ENCODE measurements at regions not wholly inside any gene's neighbourhood (a gene's known extent, or its start where the extent isn't known, plus 50 kb on each side); places are given as distances from the start of the nearest gene placed in this dataset.

GRCh38 chr5:18018472-18018871 is 384.2 kb downstream of the TAF11L14 start:
- no peak for DNase-seq
- no peak overlapping the region for H3K27ac ChIP-seq (ENCODE audit: insufficient read depth in 1 of 2, low read depth in 1 of 2, low read length in 2 of 2, poor library complexity in 1 of 2, severe bottlenecking in 2 of 2)
- WGBS (ENCODE audit: insufficient coverage), result 92% methylated on average over 1 of the region's 2 CpGs

GRCh38 chr5:18023275-18023674 is 389.0 kb downstream of the TAF11L14 start:
- CTCF ChIA-PET, result interaction anchor here (0.8 to 1.6 kb wide), 2 partner anchors 22 to 807 kb away, joined by 3 to 4 read pairs; no protein-coding TSS in a partner anchor
- no peak overlapping the region for H3K27ac ChIP-seq (ENCODE audit: insufficient read depth in 1 of 2, low read depth in 1 of 2, low read length in 2 of 2, poor library complexity in 1 of 2, severe bottlenecking in 2 of 2)
- H3K4me3 ChIP-seq (ENCODE audit: control insufficient read depth in 1 of 7, extremely low read depth in 1 of 7, insufficient read depth in 4 of 7, low read depth in 2 of 7, low read length in 6 of 7), result no peak overlapping the region
- peak in 1 of 3 donors; percentile 17 for DNase-seq
- H3K4me1 ChIP-seq (ENCODE audit: control extremely low read depth in 1 of 4, control insufficient read depth in 4 of 4, insufficient read depth in 4 of 4, low read length in 3 of 4), result peaks cover 0 to 17% (median 13%) of the 10 kb centered on the region in 4 experiments
- no peaks in the 10 kb centered on the region for H3K27me3 ChIP-seq (replicated peaks in 2 of 5; ENCODE audit: control insufficient read depth in 4 of 5, insufficient read depth in 5 of 5, low read length in 4 of 5)
- no CpG with 5 or more reads among the region's 2 CpGs for WGBS (ENCODE audit: insufficient coverage)
- no peaks in the 10 kb centered on the region for H3K36me3 ChIP-seq (ENCODE audit: control insufficient read depth in 4 of 4, insufficient read depth in 4 of 4, low read length in 3 of 4)
- H3K9me3 ChIP-seq (ENCODE audit: control extremely low read depth in 1 of 5, control insufficient read depth in 4 of 5, insufficient read depth in 2 of 5, low read depth in 1 of 5, low read length in 4 of 5), result no peaks in the 10 kb centered on the region
- POLR2A ChIA-PET, result no interaction called here

More at GRCh38 chr5:18018472-18018871, 384.2 kb downstream of the TAF11L14 start:
- ChIA-PET CTCF (no interaction called here), POLR2A (no interaction called here)
- no peak overlapping the region for H3K4me3 ChIP-seq (ENCODE audit: control insufficient read depth in 1 of 7, extremely low read depth in 1 of 7, insufficient read depth in 4 of 7, low read depth in 2 of 7, low read length in 6 of 7)
- peaks cover 0 to 5% (median 3%) of the 10 kb centered on the region in 5 experiments for H3K9me3 ChIP-seq (ENCODE audit: control extremely low read depth in 1 of 5, control insufficient read depth in 4 of 5, insufficient read depth in 2 of 5, low read depth in 1 of 5, low read length in 4 of 5)
- no peaks in the 10 kb centered on the region for H3K36me3 ChIP-seq (ENCODE audit: control insufficient read depth in 4 of 4, insufficient read depth in 4 of 4, low read length in 3 of 4)
- H3K4me1 ChIP-seq (ENCODE audit: control extremely low read depth in 1 of 4, control insufficient read depth in 4 of 4, insufficient read depth in 4 of 4, low read length in 3 of 4), result peaks cover 0 to 5% (median 3%) of the 10 kb centered on the region in 4 experiments
- H3K27me3 ChIP-seq (replicated peaks in 2 of 5; ENCODE audit: control insufficient read depth in 4 of 5, insufficient read depth in 5 of 5, low read length in 4 of 5), result no peaks in the 10 kb centered on the region

- H3K27me3 ChIP-seq (replicated peaks in 2 of 5; ENCODE audit: control insufficient read depth in 4 of 5, insufficient read depth in 5 of 5, low read length in 4 of 5), result no peaks in the 10 kb centered on the region
- no CpG with 5 or more reads among the region's 2 CpGs for WGBS (ENCODE audit: insufficient coverage)
- H3K36me3 ChIP-seq (ENCODE audit: control insufficient read depth in 4 of 4, insufficient read depth in 4 of 4, low read length in 3 of 4), result no peaks in the 10 kb centered on the region
- ChIA-PET POLR2A (no interaction called here), CTCF (interaction anchor here (0.8 to 1.6 kb wide), 2 partner anchors 23 to 807 kb away, joined by 3 to 4 read pairs; no protein-coding TSS in a partner anchor)
- peak overlapping the region in 3 of 7 experiments; percentile 4 to 19 (median 17) for H3K4me3 ChIP-seq (ENCODE audit: control insufficient read depth in 1 of 7, extremely low read depth in 1 of 7, insufficient read depth in 4 of 7, low read depth in 2 of 7, low read length in 6 of 7)
- no peaks in the 10 kb centered on the region for H3K9me3 ChIP-seq (ENCODE audit: control extremely low read depth in 1 of 5, control insufficient read depth in 4 of 5, insufficient read depth in 2 of 5, low read depth in 1 of 5, low read length in 4 of 5)
- H3K4me1 ChIP-seq (ENCODE audit: control extremely low read depth in 1 of 4, control insufficient read depth in 4 of 4, insufficient read depth in 4 of 4, low read length in 3 of 4), result peaks cover 0 to 17% (median 13%) of the 10 kb centered on the region in 4 experiments
- peak; percentile 31 to 91 (median 78) for DNase-seq
- H3K27ac ChIP-seq (ENCODE audit: insufficient read depth in 1 of 2, low read depth in 1 of 2, low read length in 2 of 2, poor library complexity in 1 of 2, severe bottlenecking in 2 of 2), result peak overlapping the region in 1 of 2 experiments; percentile 7
These were observed 389.7 kb downstream of the TAF11L14 start for GRCh38 chr5:18023986-18024385.

GRCh38 chr5:18024542-18024941 is 390.3 kb downstream of the TAF11L14 start:
- Histone ChIP-seq H3K4me1 (ENCODE audit: control extremely low read depth in 1 of 4, control insufficient read depth in 4 of 4, insufficient read depth in 4 of 4, low read length in 3 of 4) (peaks cover 0 to 17% (median 13%) of the 10 kb centered on the region in 4 experiments), H3K4me3 (ENCODE audit: control insufficient read depth in 1 of 7, extremely low read depth in 1 of 7, insufficient read depth in 4 of 7, low read depth in 2 of 7, low read length in 6 of 7) (peak overlapping the region in 1 of 7 experiments; percentile 19), H3K36me3 (ENCODE audit: control insufficient read depth in 4 of 4, insufficient read depth in 4 of 4, low read length in 3 of 4) (no peaks in the 10 kb centered on the region), H3K27ac (ENCODE audit: insufficient read depth in 1 of 2, low read depth in 1 of 2, low read length in 2 of 2, poor library complexity in 1 of 2, severe bottlenecking in 2 of 2) (no peak overlapping the region), H3K27me3 (replicated peaks in 2 of 5; ENCODE audit: control insufficient read depth in 4 of 5, insufficient read depth in 5 of 5, low read length in 4 of 5) (no peaks in the 10 kb centered on the region), H3K9me3 (ENCODE audit: control extremely low read depth in 1 of 5, control insufficient read depth in 4 of 5, insufficient read depth in 2 of 5, low read depth in 1 of 5, low read length in 4 of 5) (no peaks in the 10 kb centered on the region)
- ChIA-PET CTCF (no interaction called here), POLR2A (no interaction called here)
- no CpG with 5 or more reads among the region's 2 CpGs for WGBS (ENCODE audit: insufficient coverage)
- no peak for DNase-seq

DNA sequence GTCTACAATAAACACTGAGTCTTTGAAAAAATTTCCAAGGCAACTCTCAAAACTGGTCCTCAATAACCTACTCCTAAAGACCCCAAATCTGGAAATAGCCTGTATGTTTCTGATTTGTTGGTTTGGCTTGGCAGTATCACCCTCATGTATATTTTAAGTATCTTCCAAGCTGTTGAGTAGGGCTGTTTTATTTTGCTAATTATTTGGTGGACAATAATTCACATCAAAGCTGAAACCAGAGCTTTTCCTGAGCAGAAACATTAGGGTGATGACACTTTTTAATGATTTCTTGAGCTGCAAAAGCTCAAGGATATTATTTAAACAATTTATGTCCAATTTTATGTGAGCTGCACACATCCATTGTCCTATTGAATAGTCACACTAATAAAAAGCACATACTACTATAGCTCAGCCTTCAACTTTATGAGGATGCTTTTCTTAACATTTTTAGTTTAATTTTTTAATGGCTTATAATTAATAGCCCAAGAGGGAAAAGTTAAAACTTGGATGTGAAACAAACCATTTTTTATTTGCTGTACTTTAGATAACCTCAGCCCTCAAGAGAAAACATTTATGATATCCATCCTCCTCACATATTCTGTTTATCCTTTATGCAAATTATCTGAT is 393.1 kb downstream of the TAF11L14 start:
- H3K4me1 ChIP-seq (ENCODE audit: control extremely low read depth in 1 of 4, control insufficient read depth in 4 of 4, insufficient read depth in 4 of 4, low read length in 3 of 4), result peaks cover 0 to 17% (median 13%) of the 10 kb centered on the region in 4 experiments
- H3K9me3 ChIP-seq (ENCODE audit: control extremely low read depth in 1 of 5, control insufficient read depth in 4 of 5, insufficient read depth in 2 of 5, low read depth in 1 of 5, low read length in 4 of 5), result no peaks in the 10 kb centered on the region
- no peaks in the 10 kb centered on the region for H3K27me3 ChIP-seq (replicated peaks in 2 of 5; ENCODE audit: control insufficient read depth in 4 of 5, insufficient read depth in 5 of 5, low read length in 4 of 5)
- ChIA-PET POLR2A (no interaction called here), CTCF (no interaction called here)
- no peak overlapping the region for H3K27ac ChIP-seq (ENCODE audit: insufficient read depth in 1 of 2, low read depth in 1 of 2, low read length in 2 of 2, poor library complexity in 1 of 2, severe bottlenecking in 2 of 2)
- no peaks in the 10 kb centered on the region for H3K36me3 ChIP-seq (ENCODE audit: control insufficient read depth in 4 of 4, insufficient read depth in 4 of 4, low read length in 3 of 4)
- no peak for DNase-seq
- no peak overlapping the region for H3K4me3 ChIP-seq (ENCODE audit: control insufficient read depth in 1 of 7, extremely low read depth in 1 of 7, insufficient read depth in 4 of 7, low read depth in 2 of 7, low read length in 6 of 7)

GRCh38 chr5:18028036-18028435 is 393.8 kb downstream of the TAF11L14 start:
- H3K9me3 ChIP-seq (ENCODE audit: control extremely low read depth in 1 of 5, control insufficient read depth in 4 of 5, insufficient read depth in 2 of 5, low read depth in 1 of 5, low read length in 4 of 5), result no peaks in the 10 kb centered on the region
- WGBS (ENCODE audit: insufficient coverage), result no CpG with 5 or more reads among the region's 1 CpG
- H3K27me3 ChIP-seq (replicated peaks in 2 of 5; ENCODE audit: control insufficient read depth in 4 of 5, insufficient read depth in 5 of 5, low read length in 4 of 5), result no peaks in the 10 kb centered on the region
- no peak for DNase-seq
- H3K4me1 ChIP-seq (ENCODE audit: control extremely low read depth in 1 of 4, control insufficient read depth in 4 of 4, insufficient read depth in 4 of 4, low read length in 3 of 4), result peaks cover 0 to 16% (median 13%) of the 10 kb centered on the region in 4 experiments
- H3K36me3 ChIP-seq (ENCODE audit: control insufficient read depth in 4 of 4, insufficient read depth in 4 of 4, low read length in 3 of 4), result no peaks in the 10 kb centered on the region
- H3K4me3 ChIP-seq (ENCODE audit: control insufficient read depth in 1 of 7, extremely low read depth in 1 of 7, insufficient read depth in 4 of 7, low read depth in 2 of 7, low read length in 6 of 7), result no peak overlapping the region
- CTCF ChIA-PET, result no interaction called here
- POLR2A ChIA-PET, result no interaction called here
- H3K27ac ChIP-seq (ENCODE audit: insufficient read depth in 1 of 2, low read depth in 1 of 2, low read length in 2 of 2, poor library complexity in 1 of 2, severe bottlenecking in 2 of 2), result no peak overlapping the region

GRCh38 chr5:18032744-18033143 is 398.5 kb downstream of the TAF11L14 start:
- Histone ChIP-seq H3K4me3 (ENCODE audit: control insufficient read depth in 1 of 7, extremely low read depth in 1 of 7, insufficient read depth in 4 of 7, low read depth in 2 of 7, low read length in 6 of 7) (no peak overlapping the region), H3K36me3 (ENCODE audit: control insufficient read depth in 4 of 4, insufficient read depth in 4 of 4, low read length in 3 of 4) (no peaks in the 10 kb centered on the region), H3K27ac (ENCODE audit: insufficient read depth in 1 of 2, low read depth in 1 of 2, low read length in 2 of 2, poor library complexity in 1 of 2, severe bottlenecking in 2 of 2) (no peak overlapping the region), H3K27me3 (replicated peaks in 2 of 5; ENCODE audit: control insufficient read depth in 4 of 5, insufficient read depth in 5 of 5, low read length in 4 of 5) (no peaks in the 10 kb centered on the region), H3K9me3 (ENCODE audit: control extremely low read depth in 1 of 5, control insufficient read depth in 4 of 5, insufficient read depth in 2 of 5, low read depth in 1 of 5, low read length in 4 of 5) (peaks cover 0 to 3% (median 0%) of the 10 kb centered on the region in 5 experiments), H3K4me1 (ENCODE audit: control extremely low read depth in 1 of 4, control insufficient read depth in 4 of 4, insufficient read depth in 4 of 4, low read length in 3 of 4) (no peaks in the 10 kb centered on the region)
- DNase-seq, result peak in 2 of 3 donors; percentile 31 to 50
- CTCF ChIA-PET, result no interaction called here
- WGBS (ENCODE audit: insufficient coverage), result no CpG with 5 or more reads among the region's 4 CpGs
- POLR2A ChIA-PET, result no interaction called here
